NCI-H526 treated with DMSO at 0.1 percent for 48 hours (cell line): ENCODE measurements at regions not wholly inside any gene's neighbourhood (a gene's known extent, or its start where the extent isn't known, plus 50 kb on each side); places are given as distances from the start of the nearest gene placed in this dataset.
"Not testable (repeated sequence)": the region's sequence is repeated elsewhere in the genome, so short reads cannot be mapped to it uniquely, and the experiment has no call there.

Source experiments
- DNase-seq: peaks from one replicate; lab custom pipeline; 2025; lab: John Stamatoyannopoulos, UW

GRCh38 chr15:66883284-66883911 lies 181.4 kb downstream of the SMAD6 start:
- DNase-seq, result no peak

- no peak for DNase-seq
These were observed 181.2 kb upstream of the SMAD3 start for GRCh38 chr15:66884115-66884622.

- DNase-seq, result no peak
These were observed 180.7 kb upstream of the SMAD3 start for GRCh38 chr15:66884661-66885237.

DNA sequence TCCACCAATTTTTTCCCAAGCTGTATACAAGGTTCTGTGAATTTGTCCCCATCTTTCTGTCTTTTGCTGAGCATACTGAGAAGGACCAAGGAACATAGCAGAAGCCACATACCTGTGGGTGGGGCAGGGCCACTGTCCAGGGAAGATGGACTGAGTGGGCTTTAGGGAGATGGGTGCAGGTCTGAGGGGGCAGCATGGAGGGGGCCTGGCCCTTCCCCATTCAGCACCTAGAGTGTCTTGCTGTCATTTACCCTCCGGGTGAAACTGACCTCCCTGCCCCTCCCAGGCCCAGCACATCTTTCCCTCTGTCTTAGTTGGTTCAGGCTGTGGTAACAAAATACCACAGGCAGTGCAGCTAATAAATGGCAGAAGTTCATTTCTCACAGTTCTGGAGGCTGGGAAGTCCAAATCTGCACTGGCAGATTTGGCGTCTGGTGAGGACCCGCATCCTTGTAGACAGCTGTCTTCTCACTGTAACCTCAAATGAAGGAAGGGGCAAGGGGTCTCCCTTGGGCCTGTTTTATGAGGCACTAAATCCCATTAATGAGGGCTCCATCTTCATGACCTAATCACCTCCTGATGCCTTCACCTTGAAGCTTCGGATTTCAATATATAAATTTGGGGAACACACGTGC lies 180.0 kb upstream of the SMAD3 start:
- DNase-seq, result no peak

DNA sequence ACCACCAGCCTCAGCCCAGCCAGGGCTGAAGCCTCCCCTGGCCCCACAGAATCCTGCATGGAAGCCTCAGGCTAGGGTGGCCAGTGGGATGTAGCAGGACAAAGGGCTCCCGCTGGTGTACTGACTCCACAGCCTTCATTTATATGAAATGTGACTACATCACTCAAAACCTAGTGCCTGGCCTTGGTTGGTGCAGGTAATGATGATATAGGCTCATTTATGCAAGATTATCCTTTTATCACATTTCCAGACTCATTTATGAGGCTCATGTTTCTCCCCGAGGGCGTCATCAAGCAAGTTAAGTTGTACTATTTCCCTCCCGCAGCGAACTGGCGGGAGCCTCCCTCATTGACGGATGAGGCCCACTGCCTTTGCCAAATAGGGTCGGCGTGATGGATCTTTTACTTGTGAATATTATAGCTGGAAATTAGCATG lies 179.1 kb upstream of the SMAD3 start:
- no peak for DNase-seq

DNA sequence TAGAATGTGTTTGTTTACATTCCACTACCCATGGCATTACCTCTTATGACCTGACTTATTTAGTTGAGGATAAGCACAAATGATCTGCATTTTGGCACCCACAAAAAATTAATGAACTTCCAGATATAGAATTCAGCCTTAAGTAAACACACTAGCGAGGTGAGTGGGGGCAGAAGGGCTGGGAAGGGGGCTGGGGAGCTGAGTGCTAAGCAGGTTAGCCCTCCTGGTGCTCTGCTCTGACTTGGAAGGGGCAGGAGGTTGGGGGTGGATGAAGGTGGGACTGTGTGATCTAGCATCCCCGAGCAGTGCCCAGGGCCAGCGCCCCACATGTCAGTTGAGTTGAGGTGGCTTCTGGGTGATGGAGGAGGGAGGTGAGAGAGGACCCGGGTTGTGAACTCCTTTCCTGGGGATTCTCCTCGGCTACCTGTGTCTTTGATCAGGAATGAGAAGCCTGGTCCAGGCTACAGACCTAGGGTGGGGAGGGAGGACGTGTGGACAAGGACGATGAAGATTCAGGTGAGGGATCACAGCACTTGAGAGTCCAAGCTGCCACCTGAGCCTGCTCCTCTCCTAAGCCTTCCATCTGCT lies 178.6 kb upstream of the SMAD3 start:
- no peak for DNase-seq

- DNase-seq, result not testable (repeated sequence)
These were observed 176.1 kb upstream of the SMAD3 start for GRCh38 chr15:66889298-66889697.

DNA sequence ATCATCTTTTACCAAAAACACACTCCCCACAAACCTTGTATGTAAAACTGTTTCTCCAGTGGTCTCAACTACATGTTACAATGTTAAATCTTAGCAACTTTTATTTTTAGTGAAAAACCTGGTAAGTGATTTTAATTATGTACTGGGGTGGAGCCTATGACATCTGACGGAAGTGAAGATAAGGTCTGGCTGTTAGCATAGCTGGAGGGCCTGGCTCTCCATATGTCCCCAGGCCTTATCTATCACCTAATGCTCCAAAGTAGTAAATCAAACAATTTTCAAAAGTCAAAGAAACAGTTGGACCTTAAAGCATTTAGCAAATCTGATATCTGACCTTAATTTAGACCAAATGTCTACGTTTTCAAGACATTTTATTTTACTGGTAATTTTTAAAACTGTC lies 173.6 kb upstream of the SMAD3 start:
- no peak for DNase-seq

GRCh38 chr15:66893294-66893693 lies 172.1 kb upstream of the SMAD3 start:
- no peak for DNase-seq

GRCh38 chr15:66894363-66894762 lies 171.0 kb upstream of the SMAD3 start:
- DNase-seq, result no peak

DNA sequence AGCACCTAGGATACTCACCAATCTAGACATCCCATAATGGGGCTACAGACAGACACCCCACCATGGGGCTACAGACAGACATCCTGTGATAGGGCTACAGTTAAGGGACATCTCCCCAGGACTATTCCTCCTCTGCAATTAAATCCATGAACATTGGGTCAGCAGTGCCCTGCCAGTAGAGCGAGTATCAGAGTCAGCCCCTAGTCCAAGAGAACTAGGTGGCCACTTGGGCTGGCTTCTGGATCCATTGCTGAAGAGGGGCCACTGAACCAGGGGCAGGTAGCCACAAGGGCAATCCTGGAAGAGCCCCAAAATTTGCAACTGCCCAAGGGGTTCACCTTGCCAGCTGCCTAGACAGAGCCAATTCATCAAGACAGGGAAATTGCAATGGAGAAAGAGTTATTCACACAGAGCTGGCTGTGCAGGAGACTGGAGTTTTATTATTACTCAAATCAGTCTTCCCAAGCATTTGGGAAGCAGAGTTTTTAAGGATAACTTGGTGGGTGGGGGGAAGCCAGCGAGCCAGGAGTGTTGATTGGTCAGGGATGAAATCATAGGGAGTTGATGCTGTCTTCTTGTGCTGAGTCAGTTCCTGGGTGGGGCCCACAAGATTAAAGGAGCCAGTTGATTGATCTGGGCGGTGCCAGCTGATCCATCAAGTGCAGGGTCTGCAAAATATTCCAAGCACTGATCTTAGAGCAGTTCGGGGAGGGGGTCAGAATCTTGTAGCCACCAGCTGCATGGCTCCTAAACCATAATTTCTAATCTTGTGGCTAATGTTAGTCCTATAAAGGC lies 170.2 kb upstream of the SMAD3 start:
- DNase-seq, result no peak

GRCh38 chr15:66895794-66896453 lies 169.5 kb upstream of the SMAD3 start:
- DNase-seq, result no peak

DNA sequence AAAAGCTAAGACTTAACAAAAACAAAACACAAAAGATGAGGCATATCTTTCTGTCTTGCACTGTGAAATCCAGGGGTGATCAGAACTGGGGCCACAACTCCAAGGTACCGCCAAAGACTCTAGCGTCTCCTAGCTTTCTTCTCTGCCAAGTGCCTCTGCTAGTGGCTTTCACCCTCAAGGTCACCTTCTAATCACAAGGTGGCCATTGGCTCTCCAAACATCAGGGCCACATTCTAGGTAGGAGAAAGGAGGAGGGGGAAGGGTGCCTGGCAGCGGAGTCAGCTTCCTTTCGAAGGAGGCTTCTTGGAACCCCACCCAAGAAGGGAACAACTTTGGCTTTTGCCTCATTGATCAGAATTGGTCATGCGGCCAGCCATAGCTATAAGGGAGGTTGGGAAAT lies 168.8 kb upstream of the SMAD3 start:
- no peak for DNase-seq

DNA sequence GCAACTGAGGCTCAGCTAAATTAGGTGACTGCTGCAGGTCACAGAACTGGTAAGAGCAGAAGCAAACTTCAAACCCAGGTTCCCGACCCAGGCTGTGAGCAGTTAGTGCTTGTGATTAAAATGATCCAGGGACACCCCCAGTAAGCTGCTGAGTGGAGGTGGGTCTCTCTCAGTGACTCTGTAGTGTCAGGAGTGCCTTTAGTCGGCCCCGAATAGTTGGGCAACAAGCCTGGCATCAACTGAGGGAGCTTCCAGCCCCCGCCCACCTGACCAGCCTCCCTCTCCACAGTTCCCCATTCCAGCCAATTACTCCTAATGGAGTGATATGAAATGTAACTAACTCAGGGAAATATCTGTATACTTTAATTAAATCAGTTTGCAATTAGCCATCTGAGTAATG lies 168.0 kb upstream of the SMAD3 start:
- no peak for DNase-seq

DNA sequence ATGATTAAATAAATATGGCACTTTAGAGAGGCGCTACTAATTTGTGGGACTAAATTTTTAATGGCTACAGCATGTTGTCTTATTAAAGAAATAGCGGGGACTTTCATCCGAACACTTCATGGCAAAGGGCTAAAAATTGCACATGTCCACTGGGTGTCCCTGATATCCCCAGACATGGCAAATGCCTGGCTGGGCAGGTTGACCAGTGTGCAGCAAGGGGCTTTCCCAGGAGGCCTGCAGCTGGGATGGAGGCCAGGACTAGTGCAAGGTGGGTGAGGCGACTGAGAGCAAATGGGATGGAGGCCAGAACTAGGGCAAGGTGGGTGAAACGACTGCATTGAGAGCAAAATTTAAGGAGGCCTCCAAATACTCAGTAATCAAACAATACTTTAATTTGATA lies 167.4 kb upstream of the SMAD3 start:
- DNase-seq, result no peak

DNA sequence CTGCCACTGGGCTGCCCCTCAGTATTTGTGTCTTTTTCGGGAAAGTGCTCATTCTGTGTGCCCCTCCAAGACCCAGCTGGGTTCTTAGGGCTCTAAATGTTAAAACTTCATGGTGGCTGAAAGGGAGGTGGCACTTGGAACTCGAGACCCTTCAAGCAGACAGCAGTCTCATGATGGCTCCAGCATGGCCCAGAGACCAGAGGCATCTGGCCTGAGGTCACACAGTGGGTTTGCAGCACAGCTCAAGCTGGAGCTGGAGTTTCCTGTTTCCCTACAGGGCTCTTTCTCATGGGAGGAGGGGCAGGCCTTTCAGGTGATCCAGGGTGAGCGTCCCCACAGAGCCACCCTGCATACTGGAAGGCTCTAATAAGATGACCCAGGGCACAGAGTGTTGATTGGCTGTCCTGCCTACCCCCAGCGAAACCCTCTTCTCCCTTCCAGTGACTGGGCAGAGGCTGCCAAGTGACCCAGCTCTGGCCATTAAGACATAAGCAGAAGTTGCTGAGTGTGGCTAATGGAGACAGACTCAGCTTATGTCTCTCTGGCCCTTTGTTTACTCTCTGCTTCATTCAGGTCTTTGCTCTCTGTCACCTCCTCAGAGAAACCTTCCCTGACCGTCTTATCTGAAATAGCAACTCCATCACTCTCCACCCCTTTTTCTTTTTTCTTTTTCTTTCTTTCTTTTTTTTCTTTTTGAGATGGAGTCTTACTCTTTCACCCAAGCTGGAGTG lies 166.6 kb upstream of the SMAD3 start:
- no peak for DNase-seq

DNA sequence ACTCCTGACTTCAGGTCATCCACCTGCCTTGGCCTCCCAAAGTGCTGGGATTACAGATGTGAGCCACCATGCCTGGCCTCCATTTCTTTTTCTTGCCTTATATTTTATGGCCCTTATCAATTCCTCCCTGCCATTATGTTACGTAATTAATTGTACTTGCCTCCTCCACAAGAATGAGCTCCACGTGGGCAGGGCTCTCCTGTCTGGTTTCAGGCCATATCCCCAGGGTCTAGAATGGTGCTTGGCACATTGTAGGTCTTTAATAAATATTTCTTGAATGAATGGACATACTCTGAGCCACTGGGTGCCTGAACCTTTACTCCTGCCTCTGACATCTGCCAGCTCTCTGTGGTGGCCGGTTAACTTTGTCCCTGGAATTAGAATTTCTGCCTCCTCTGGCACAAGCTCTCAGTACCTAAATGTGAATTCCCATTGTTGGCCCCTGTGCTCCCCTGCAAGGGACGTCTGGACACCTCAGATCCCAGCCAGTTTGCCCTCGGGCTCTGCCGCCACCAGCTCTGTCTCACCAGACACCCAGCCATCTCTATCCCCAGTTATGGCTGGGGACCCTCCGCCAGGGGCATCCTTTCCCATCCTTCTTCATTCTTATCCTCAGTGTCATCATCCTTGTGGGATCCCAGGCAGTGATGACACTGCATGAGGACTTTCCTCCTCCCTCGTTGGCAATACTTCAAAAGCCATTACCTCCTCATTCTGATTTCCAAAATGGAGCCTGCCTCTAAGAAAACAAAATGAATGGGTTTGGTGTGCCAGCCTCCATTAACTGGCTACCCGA lies 165.6 kb upstream of the SMAD3 start:
- DNase-seq, result no peak

DNA sequence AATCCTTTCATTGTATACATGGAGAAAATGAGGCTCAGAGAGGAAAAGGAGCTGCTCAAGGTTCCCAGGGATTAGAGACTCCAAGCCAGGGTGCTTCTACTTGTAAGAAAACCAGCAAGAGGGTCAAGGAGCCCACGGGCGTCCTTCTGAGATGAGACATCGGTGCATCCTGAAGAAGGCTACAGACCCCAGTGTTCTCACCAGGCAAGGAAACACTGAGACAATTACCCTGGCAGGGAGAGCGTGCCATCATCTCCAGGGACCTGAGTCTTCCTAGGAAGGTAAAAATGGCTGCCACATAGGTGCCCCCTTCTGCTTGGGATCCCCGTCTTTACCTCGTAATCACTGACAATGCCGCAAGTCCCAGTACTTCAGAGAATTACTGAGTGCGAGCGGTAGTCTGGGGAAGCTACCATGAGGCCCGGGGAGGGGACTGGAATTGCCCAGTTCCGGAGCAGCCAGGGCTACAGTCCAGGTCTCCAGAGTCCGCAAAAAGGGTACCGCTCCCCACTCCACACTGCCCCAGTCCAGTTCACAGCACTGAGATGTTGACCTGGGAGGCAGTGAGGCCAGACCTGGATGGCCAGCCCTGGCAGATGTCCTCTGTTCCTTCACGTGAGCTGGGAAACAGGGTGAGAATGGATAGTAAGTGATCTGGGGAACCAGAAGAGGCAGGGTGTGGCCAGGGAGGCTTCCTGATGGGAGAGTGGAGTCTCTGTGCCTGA lies 164.7 kb upstream of the SMAD3 start:
- no peak for DNase-seq

DNA sequence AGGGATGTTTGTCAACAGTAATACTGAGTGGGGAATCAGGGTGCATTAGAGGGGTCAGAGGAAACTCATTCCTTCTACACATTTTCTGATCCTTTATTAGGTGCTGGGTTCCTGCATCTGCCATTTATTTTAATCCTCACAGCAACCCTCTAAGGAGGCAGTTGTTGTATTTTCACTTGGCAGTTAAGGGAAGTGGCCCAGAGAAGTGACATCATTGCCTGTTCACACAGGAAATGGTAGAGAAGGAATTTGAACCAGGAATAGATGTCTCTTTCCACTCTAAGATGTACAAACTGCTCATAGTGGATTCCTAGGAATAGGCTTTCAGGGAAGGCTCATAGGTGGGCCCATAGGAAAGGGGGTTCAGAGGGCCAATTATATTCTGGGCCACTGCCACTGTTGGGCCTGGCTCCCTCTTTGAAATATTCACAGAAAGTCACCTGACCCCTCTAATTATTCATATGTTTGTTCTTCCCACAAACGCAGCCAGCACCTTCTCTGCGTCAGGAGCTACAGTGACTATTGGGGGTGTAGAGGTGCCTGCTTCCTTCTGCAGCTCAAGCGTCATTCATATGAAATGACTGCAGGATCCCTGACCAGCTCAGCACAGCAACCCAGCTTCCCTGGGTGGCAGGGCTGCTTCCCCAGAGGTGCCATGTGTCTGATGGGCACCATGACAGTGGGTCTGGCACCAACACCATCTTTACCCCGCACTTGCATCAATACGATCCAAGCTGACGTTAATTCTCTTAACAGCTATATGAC lies 163.9 kb upstream of the SMAD3 start:
- no peak for DNase-seq
